Fibroblast of lung (primary cell): ENCODE measurements at regions not wholly inside any gene's neighbourhood (a gene's known extent, or its start where the extent isn't known, plus 50 kb on each side); places are given as distances from the start of the nearest gene placed in this dataset.

Experiments used
- DNase-seq, 2 donors: peaks; one replicate each; pipeline versions ENCODE4 v3.0.0 to v3.0.0-alpha.2; 2010; ENCODE audit warnings: low read depth in 2 of 2
- H2AFZ ChIP-seq: 2 replicates; pipeline ENCODE4 v1.5.1; 2012; ENCODE audit warnings: low read length, control low read depth, inconsistent platforms
- H3K27ac ChIP-seq: 2 replicates; pipeline ENCODE4 v1.5.1; 2011; ENCODE audit warnings: low read length, control low read depth; ENCODE audit not compliant: insufficient read depth
- H3K27me3 ChIP-seq: 2 replicates; pipeline ENCODE4 v1.5.1; 2011; ENCODE audit warnings: mild to moderate bottlenecking, low read length; ENCODE audit not compliant: control insufficient read depth, insufficient read depth
- H3K36me3 ChIP-seq: 2 replicates; pipeline ENCODE4 v1.5.1; 2011; ENCODE audit warnings: low read length; ENCODE audit not compliant: control insufficient read depth, insufficient read depth
- H3K4me1 ChIP-seq: 2 replicates; pipeline ENCODE4 v1.5.1; 2011; ENCODE audit warnings: low read length; ENCODE audit not compliant: control insufficient read depth, insufficient read depth; ENCODE audit errors: extremely low read depth
- H3K4me2 ChIP-seq: 2 replicates; pipeline ENCODE4 v1.5.1; 2011; ENCODE audit warnings: low read length, control low read depth; ENCODE audit not compliant: insufficient read depth; ENCODE audit errors: extremely low read depth
- H3K4me3 ChIP-seq, 4 experiments: fragments of 200-600 bp in 1 of 4; sonication (generic) in 1 of 4; replicated peaks in 1 of 4; 2 replicates each; pipeline ENCODE4 v1.5.1; 2011 to 2016; ENCODE audit warnings: low read length in 4 of 4, low read depth in 3 of 4, mild to moderate bottlenecking in 3 of 4, control low read depth in 2 of 4, inconsistent platforms in 1 of 4, mixed read lengths in 1 of 4; ENCODE audit not compliant: insufficient read depth in 1 of 4; ENCODE audit errors: control extremely low read depth in 1 of 4
- H3K79me2 ChIP-seq: 2 replicates; pipeline ENCODE4 v1.5.1; 2012; ENCODE audit warnings: mild to moderate bottlenecking, low read length, inconsistent platforms; ENCODE audit not compliant: control insufficient read depth, insufficient read depth
- H3K9ac ChIP-seq: 2 replicates; pipeline ENCODE4 v1.5.1; 2011; ENCODE audit warnings: mild to moderate bottlenecking, low read length, control low read depth; ENCODE audit not compliant: insufficient read depth
- H3K9me3 ChIP-seq: 2 replicates; pipeline ENCODE4 v1.5.1; 2012; ENCODE audit warnings: low read depth, low read length; ENCODE audit not compliant: control insufficient read depth, insufficient read depth
- H4K20me1 ChIP-seq: 2 replicates; pipeline ENCODE4 v1.5.1; 2011; ENCODE audit warnings: low read length; ENCODE audit not compliant: control insufficient read depth, insufficient read depth; ENCODE audit errors: extremely low read depth
- CTCF ChIP-seq, 2 donors: IDR thresholded peaks in 1 of 2; conservative IDR thresholded peaks in 1 of 2; 1 replicate in 1 of 2; 2 replicates in 1 of 2; pipeline ENCODE4 v1.5.1; 2011 to 2012; ENCODE audit warnings: low read length in 2 of 2, control low read depth in 1 of 2, inconsistent platforms in 1 of 2, low read depth in 1 of 2, mild to moderate bottlenecking in 1 of 2
- EZH2 ChIP-seq: IDR thresholded peaks from 2 replicates; pipeline ENCODE4 v1.5.1; 2012; ENCODE audit warnings: low read length, control low read depth, mild to moderate bottlenecking; ENCODE audit errors: missing control alignments

GRCh38 chr5:179414459-179415261 lies 69.4 kb upstream of the ADAMTS2 start:
- Histone ChIP-seq H4K20me1 (no peaks in the 10 kb centered on the region), H3K9me3 (no peaks in the 10 kb centered on the region), H3K4me2 (no peak overlapping the region), H3K27me3 (no peaks in the 10 kb centered on the region), H3K9ac (no peak overlapping the region), H3K4me1 (no peaks in the 10 kb centered on the region), H3K79me2 (no peaks in the 10 kb centered on the region), H3K27ac (no peak overlapping the region), H3K4me3 (no peak overlapping the region), H3K36me3 (no peaks in the 10 kb centered on the region), H2AFZ (no peak overlapping the region)
- TF ChIP-seq EZH2 (no peak), CTCF (conservative IDR thresholded peaks at IDR 0.05 in 1 of 2, IDR thresholded peaks at IDR 0.05 in 1 of 2; ENCODE audit: low read depth in 1 of 2, low read length in 2 of 2) (no peak)
- DNase-seq: no peak

- Histone ChIP-seq H3K36me3 (no peaks in the 10 kb centered on the region), H3K27me3 (no peaks in the 10 kb centered on the region), H3K4me2 (no peak overlapping the region), H2AFZ (no peak overlapping the region), H3K79me2 (no peaks in the 10 kb centered on the region), H4K20me1 (no peaks in the 10 kb centered on the region), H3K9ac (no peak overlapping the region), H3K27ac (no peak overlapping the region), H3K4me1 (no peaks in the 10 kb centered on the region), H3K4me3 (no peak overlapping the region), H3K9me3 (no peaks in the 10 kb centered on the region)
- no peak for DNase-seq
- TF ChIP-seq CTCF (conservative IDR thresholded peaks at IDR 0.05 in 1 of 2, IDR thresholded peaks at IDR 0.05 in 1 of 2; ENCODE audit: low read depth in 1 of 2, low read length in 2 of 2): no peak
- TF ChIP-seq EZH2: no peak
These were observed 68.6 kb upstream of the ADAMTS2 start for GRCh38 chr5:179413711-179414458.

- no peak overlapping the region for H3K9ac ChIP-seq
- no peaks in the 10 kb centered on the region for H3K9me3 ChIP-seq
- H3K4me1 ChIP-seq: no peaks in the 10 kb centered on the region
- no peaks in the 10 kb centered on the region for H3K79me2 ChIP-seq
- no peak overlapping the region for H2AFZ ChIP-seq
- no peaks in the 10 kb centered on the region for H3K27me3 ChIP-seq
- no peaks in the 10 kb centered on the region for H4K20me1 ChIP-seq
- no peak overlapping the region for H3K4me3 ChIP-seq
- H3K4me2 ChIP-seq: no peak overlapping the region
- no peak overlapping the region for H3K27ac ChIP-seq
- no peaks in the 10 kb centered on the region for H3K36me3 ChIP-seq
- no peak for TF ChIP-seq EZH2
- DNase-seq: no peak
These were observed 67.9 kb upstream of the ADAMTS2 start for GRCh38 chr5:179413086-179413690.
